Gastroesophageal sphincter (tissue), 4 donors: ENCODE measurements at regions not wholly inside any gene's neighbourhood (a gene's known extent, or its start where the extent isn't known, plus 50 kb on each side); places are given as distances from the start of the nearest gene placed in this dataset.

Experiments
- ATAC-seq: fragments of 150-250 bp; one replicate; pipeline ENCODE4 v1.9.1; 2016; ENCODE audit warnings: mild to moderate bottlenecking, moderate library complexity
- H3K27ac ChIP-seq, 4 donors: fragments of 200-600 bp; sonication (generic) in 3 of 4; 1 replicate in 3 of 4; 2 replicates in 1 of 4; pipeline ENCODE4 v1.5.1; 2016 to 2019
- H3K27me3 ChIP-seq: fragments of 200-600 bp; sonication (generic); one replicate; pipeline ENCODE4 v1.5.1; 2019
- H3K36me3 ChIP-seq, 2 donors: fragments of 200-600 bp; sonication (generic); one replicate each; pipeline ENCODE4 v1.5.1; 2019; ENCODE audit warnings: control low read depth in 1 of 2
- H3K4me1 ChIP-seq, 3 donors: fragments of 200-600 bp; sonication (generic); 1 replicate in 2 of 3; 2 replicates in 1 of 3; pipeline ENCODE4 v1.5.1; 2016 to 2019; ENCODE audit warnings: control low read depth in 2 of 3
- H3K4me3 ChIP-seq, 2 donors: fragments of 200-600 bp; sonication (generic); one replicate each; pipeline ENCODE4 v1.5.1; 2019; ENCODE audit warnings: mild to moderate bottlenecking in 1 of 2, moderate library complexity in 1 of 2
- H3K9me3 ChIP-seq, 3 donors: fragments of 200-600 bp; sonication (generic); one replicate each; pipeline ENCODE4 v1.5.1; 2017 to 2019; ENCODE audit warnings: control low read depth in 2 of 3
- EP300 ChIP-seq: sonication (generic); formaldehyde crosslinking; IDR thresholded peaks from one replicate; pipeline ENCODE4 v1.6.1; 2017; ENCODE audit warnings: antibody characterized with exemption, mild to moderate bottlenecking
- POLR2A ChIP-seq, 2 donors: fragments of 450-650 bp; IDR thresholded peaks; one replicate each; pipeline ENCODE4 v1.6.1; 2017; ENCODE audit warnings: antibody characterized with exemption in 2 of 2, mild to moderate bottlenecking in 2 of 2, moderate library complexity in 1 of 2
- POLR2AphosphoS5 ChIP-seq: sonication (generic); formaldehyde crosslinking; IDR thresholded peaks from one replicate; pipeline ENCODE4 v1.6.1; 2017; ENCODE audit warnings: antibody characterized with exemption
- WGBS, 2 donors: methylation state at CpG; one replicate each; pipeline ENCODE4 v1.1.5; 2018; ENCODE audit warnings: low coverage in 1 of 2; 5-methylcytosine and 5-hydroxymethylcytosine counted together
- TF ChIP-seq, protein P1 (sequence below), 4 experiments: fragments of 200-600 bp in 2 of 4; fragments of 450-650 bp in 2 of 4; sonication (generic) in 1 of 4; IDR thresholded peaks; one replicate each; pipeline ENCODE4 v1.5.1; 2017 to 2019; ENCODE audit warnings: antibody characterized with exemption in 4 of 4, mild to moderate bottlenecking in 2 of 4, moderate library complexity in 2 of 4

DNA sequence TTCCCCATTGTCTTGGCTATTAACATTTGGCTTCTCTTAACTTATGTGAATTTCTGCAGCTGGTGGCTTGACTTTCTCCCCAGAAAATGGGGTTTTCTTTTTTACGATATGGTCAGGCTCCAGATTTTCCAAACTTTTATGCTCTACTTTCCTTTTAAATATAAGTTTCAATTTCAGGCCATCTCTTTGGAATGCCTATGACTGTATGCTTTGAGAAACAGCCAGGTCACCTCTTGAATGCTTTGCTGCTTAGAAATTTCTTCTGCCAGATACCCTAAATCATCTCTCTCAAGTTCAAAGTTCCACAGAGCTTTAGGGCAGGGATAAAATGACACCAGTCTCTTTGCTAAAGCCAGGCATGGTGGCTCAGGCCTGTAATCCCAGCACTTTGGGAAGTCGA is 212.9 kb upstream of the SMIM31 start:
- WGBS, 2 donors = 82 to 86% methylated on average over 1 of the region's 2 CpGs
- H3K36me3 ChIP-seq = no peaks in the 10 kb centered on the region
- no peak for ATAC-seq
- H3K27me3 ChIP-seq = no peaks in the 10 kb centered on the region
- no peak overlapping the region for H3K4me3 ChIP-seq
- no peaks in the 10 kb centered on the region for H3K4me1 ChIP-seq
- TF ChIP-seq POLR2A (IDR thresholded peaks at IDR 0.05) (no peak), POLR2AphosphoS5 (no peak), EP300 (no peak)
- TF ChIP-seq, protein P1, sequence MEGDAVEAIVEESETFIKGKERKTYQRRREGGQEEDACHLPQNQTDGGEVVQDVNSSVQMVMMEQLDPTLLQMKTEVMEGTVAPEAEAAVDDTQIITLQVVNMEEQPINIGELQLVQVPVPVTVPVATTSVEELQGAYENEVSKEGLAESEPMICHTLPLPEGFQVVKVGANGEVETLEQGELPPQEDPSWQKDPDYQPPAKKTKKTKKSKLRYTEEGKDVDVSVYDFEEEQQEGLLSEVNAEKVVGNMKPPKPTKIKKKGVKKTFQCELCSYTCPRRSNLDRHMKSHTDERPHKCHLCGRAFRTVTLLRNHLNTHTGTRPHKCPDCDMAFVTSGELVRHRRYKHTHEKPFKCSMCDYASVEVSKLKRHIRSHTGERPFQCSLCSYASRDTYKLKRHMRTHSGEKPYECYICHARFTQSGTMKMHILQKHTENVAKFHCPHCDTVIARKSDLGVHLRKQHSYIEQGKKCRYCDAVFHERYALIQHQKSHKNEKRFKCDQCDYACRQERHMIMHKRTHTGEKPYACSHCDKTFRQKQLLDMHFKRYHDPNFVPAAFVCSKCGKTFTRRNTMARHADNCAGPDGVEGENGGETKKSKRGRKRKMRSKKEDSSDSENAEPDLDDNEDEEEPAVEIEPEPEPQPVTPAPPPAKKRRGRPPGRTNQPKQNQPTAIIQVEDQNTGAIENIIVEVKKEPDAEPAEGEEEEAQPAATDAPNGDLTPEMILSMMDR (IDR thresholded peaks at IDR 0.05) = no peak
- no peak overlapping the region for H3K27ac ChIP-seq
- peaks cover 0 to 22% (median 0%) of the 10 kb centered on the region in 3 donors for H3K9me3 ChIP-seq

DNA sequence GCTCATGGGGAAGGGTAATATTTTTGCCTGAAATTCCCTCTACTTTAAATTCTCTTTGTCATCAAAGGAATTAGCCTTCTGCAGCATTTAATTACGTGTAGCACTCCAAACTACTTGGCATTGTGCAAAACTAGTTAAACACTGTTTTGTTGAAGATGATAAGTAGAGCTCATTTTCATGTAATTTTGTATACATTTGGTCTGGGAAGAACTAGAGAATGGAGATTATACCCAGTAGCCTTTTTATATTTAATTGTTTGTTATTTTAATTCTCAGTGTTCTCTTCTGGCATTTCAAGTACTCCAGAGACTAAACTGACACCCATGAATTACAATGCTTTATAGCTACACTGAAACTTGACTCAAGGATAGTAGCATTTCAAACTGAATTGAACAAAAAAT is 211.5 kb upstream of the SMIM31 start:
- ATAC-seq = no peak
- H3K9me3 ChIP-seq = peaks cover 0 to 22% (median 0%) of the 10 kb centered on the region in 3 donors
- H3K27me3 ChIP-seq = no peaks in the 10 kb centered on the region
- H3K27ac ChIP-seq = no peak overlapping the region
- TF ChIP-seq POLR2AphosphoS5 (no peak), POLR2A (IDR thresholded peaks at IDR 0.05) (no peak), EP300 (no peak)
- TF ChIP-seq, protein P1 (IDR thresholded peaks at IDR 0.05) = no peak
- H3K4me1 ChIP-seq = no peaks in the 10 kb centered on the region
- no peaks in the 10 kb centered on the region for H3K36me3 ChIP-seq
- no peak overlapping the region for H3K4me3 ChIP-seq
- 47 to 53% methylated on average over 1 of the region's 1 CpG for WGBS, 2 donors

DNA sequence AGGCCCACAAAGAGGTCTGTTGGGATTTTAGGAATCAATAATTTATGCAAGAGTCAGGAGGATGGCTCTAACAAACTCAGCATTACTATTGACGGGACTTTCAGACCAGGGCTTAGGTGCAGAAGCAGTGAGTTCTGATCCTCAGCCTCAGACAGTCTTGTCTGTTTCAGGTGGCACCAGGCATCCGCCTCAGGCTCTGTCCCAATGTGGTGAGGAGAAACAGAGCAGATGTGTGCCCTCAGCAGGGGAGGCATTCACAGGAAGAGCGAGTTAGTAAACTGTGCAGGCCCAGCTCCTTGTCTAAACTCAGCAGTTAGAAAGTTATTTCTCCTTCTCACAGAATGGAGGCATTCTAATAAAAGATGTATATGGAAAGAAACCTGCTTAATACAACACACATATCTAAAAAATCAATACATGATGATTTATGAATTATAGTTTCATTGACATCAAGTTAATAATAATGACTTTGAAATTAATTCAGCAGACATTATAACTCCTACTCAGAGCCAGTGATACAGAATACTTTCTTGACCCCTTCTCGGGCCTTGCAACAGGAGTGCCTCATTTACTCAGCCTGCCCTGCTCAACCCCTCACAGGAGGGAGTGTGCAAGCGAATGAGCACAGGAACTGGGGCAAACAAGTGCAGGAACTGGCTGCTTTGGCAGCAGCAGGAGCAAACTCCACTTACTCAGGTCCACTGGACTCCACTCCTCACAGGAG is 202.8 kb upstream of the SMIM31 start:
- Histone ChIP-seq H3K4me3 (no peak overlapping the region), H3K27ac (no peak overlapping the region), H3K9me3 (peaks cover 0 to 13% (median 0%) of the 10 kb centered on the region in 3 donors), H3K36me3 (no peaks in the 10 kb centered on the region), H3K27me3 (no peaks in the 10 kb centered on the region), H3K4me1 (no peaks in the 10 kb centered on the region)
- TF ChIP-seq EP300 = no peak
- ATAC-seq = no peak
- WGBS, 2 donors = 76 to 86% methylated on average over 2 to 3 of the region's 5 CpGs

DNA sequence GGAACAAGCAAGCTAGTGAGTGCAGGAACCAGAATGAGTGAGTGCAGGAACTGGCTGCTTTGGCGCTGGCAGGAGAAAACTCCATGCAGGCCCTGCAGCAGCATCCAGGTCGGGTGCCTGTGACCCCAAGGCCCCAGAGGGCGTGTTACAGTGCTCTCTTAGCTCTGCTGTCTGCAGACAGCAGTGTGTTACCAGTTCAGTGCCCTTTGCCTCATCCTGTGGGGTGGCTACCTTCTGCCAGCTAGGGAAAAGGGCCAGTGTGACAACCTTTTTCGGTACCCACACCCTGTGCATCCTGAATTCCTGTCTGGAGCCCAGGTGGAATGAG is 202.3 kb upstream of the SMIM31 start:
- TF ChIP-seq POLR2A (IDR thresholded peaks at IDR 0.05) = no peak
- TF ChIP-seq, protein P1 (IDR thresholded peaks at IDR 0.05) = no peak
- no peak for TF ChIP-seq EP300
- TF ChIP-seq POLR2AphosphoS5 = no peak
- H3K27me3 ChIP-seq = no peaks in the 10 kb centered on the region
- no peaks in the 10 kb centered on the region for H3K4me1 ChIP-seq
- no peak overlapping the region for H3K27ac ChIP-seq
- ATAC-seq = no peak
- no peaks in the 10 kb centered on the region for H3K36me3 ChIP-seq
- peaks cover 0 to 13% (median 0%) of the 10 kb centered on the region in 3 donors for H3K9me3 ChIP-seq
- H3K4me3 ChIP-seq = no peak overlapping the region
- 63 to 86% methylated on average over 3 to 4 of the region's 4 CpGs for WGBS, 2 donors

DNA sequence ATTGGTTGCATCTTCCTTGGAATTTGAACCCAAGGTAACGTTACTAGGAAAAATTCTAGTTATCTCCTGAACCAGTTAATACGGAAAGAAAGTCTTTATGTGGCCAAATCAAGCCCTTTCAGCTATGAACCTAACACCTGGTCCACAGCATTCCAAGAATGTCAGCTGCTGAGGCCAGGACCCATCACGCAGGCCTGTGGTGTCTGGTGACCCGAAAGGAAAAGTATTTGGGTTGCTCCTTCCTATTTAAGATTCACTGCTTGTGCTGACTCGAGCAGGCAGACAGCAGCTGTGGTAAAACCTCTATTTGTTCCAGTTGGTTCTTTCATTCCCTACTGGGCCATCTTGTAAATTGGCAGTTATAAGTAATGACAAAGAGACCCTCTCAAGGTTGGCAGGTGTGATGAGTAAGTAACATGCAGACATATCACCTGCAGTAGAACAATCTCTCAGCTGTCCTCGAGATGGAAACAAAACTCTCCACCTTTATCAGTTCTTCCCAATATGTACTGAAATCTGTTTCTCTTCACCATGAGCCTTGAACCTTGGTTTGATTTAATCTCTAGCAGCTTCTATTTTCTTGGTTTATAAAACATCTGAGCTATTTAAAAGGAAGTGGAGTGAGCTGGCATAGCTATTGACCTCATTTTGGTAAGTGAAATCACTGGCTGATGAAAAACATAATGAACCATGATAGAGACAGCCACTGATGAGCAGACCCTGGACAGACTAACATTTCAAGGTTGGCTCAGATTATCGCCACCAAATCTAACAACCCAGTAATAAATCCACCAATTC is 182.1 kb upstream of the SMIM31 start:
- Histone ChIP-seq H3K36me3 (no peaks in the 10 kb centered on the region), H3K27ac (no peak overlapping the region), H3K27me3 (no peaks in the 10 kb centered on the region), H3K4me1 (no peaks in the 10 kb centered on the region), H3K9me3 (peaks cover 0 to 3% (median 0%) of the 10 kb centered on the region in 3 donors), H3K4me3 (no peak overlapping the region)
- no peak for ATAC-seq
- WGBS, 2 donors = 45 to 71% methylated on average over 5 to 6 of the region's 7 CpGs
- TF ChIP-seq, protein P1 (IDR thresholded peaks at IDR 0.05) = no peak
- TF ChIP-seq POLR2A (IDR thresholded peaks at IDR 0.05) (no peak), EP300 (no peak), POLR2AphosphoS5 (no peak)
